Inflammatory macrophage treated with lipopolysaccharide for 4 hours (primary cell): ENCODE measurements at regions not wholly inside any gene's neighbourhood (a gene's known extent, or its start where the extent isn't known, plus 50 kb on each side); places are given as distances from the start of the nearest gene placed in this dataset.

Source experiments
- DNase-seq: peaks from one replicate; pipeline ENCODE4 v3.0.0-alpha.2; 2020

DNA sequence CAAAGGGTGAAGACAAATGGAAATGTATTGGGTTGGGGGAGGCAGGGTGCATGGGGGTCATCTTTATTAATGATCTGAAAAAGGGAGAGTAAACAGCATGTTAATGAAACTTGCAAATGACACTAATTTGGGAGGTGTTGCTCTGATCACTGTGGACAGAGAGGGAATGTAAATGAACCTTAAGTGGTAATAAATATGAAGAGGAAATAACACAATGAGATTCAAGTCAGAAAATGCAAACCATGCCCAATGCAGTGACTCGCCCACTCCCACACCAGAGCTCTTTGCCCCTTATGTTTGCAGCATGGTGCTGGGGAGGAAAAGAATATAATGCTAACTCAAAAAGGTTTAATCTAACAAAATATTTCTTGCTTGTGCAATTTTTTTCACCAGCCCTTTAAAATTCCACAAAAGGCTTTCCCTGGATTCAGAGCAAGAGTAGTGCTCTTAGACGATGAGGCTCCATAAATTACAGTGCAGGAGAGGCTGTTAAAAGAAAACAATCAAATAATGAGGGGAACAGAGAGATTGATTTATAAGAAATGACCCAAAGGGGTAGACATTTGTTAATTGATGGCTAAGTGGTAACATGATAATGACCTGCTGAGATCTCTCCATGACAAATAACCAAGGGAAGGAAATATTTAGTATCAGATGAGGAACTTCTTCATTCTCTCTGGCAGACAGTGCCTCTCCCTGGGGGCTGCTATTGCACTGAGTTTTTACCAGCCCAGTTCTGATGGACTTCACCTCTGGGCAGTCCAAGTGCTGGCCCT is 210.0 kb upstream of the PPP2R3A start:
- DNase-seq: no peak

DNA sequence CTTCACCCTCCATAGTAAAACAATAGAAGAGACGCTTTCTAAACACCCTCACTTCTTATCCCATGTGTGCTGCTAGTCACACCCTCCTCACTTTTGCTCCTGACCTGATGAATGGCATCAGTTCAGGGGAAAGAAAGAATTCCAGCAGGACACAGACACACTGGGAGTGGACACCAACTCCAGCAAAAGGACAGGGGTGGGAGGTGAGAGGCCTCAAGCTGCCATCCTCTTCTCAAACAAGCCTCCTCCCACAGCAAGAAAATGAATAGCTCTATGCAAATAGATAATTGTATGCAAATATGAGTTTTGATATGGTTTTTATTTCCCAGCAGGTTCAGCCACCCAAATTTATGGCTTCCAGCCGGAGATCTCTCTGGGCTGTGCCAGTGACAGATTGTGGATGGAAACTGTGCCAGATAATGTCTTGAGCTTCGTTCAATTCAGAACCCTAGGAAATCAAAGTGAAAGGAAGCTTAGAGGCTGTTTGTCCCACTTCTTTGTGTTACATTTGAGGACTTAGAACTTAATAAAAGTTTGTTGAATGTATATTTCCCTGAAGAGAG is 209.3 kb upstream of the PPP2R3A start:
- no peak for DNase-seq

DNA sequence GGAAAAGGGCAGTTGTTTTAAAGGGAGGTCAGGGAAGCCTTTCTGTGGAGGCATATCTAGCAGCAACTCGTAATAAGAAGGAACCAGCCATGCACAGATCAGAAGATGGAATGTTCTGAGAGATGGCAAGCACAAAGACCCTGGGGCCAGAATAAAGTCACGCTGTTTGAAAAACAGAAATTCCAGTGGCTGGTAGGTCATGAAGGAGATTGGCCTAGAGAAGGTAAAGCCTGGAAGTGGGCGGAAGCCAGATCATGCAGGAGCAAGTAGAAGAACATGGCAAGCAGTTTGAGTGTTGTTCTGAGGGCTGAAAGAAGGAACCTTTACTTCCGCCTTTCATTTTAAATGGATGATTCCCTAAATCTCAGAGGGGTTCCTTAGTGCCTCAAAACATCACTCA is 208.1 kb upstream of the PPP2R3A start:
- no peak for DNase-seq

DNA sequence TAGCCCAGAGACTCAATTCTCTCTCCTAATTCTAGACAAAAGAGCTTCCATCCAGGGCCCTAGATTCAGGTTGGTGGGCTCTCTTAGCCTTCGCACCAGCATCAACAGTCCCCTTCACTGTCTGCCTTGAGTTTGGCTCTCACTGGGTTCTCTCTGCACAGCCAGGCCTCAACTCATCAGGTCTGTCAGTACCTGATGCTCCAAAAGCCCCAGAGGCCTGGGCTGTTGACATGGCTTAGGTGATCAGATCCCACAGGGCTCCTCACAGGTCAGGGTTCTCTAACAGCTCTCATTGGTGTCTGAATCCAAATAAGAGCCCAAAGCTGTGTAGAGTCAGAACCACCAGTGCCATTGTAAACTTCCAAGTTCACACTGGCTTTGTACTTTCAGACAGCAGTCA is 206.6 kb upstream of the PPP2R3A start:
- no peak for DNase-seq

DNA sequence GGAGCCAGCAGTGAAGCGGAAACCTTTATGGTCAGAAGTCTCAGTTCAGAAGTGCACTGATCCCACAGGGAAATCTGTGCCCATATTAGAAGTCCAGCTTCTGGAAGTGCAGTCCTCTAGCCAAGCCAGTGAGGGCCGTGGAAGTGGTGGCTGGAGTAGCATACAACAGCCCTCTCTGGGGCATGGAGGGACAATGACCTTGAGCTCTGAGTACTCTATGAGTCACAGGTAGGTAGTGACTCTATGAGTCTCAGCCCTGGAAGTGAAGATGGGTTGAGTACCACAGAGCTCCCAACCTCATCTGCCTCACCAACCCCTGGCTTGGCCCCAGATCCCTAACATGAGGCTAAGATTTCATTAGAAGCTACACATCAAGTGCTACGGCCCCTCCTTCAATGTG is 205.9 kb upstream of the PPP2R3A start:
- no peak for DNase-seq

DNA sequence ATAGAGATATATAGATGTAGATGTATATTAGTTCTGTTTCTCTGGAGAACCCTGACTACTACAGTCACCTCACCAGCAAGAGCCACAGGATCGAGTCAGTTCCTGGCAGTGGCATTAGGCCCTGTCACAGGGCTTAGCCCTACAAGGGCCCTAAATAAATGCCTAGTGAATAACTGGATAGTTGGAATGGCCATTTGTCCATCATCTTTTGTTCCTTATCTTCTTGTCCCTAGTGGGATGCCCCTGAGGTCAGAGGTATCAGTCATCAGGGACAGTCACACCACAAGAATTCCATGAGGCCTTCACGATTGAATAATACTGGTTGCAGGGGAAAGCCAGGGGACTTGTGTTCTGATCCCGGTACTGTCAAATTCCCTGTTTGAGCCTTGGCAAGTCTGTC is 204.9 kb upstream of the PPP2R3A start:
- DNase-seq: no peak

DNA sequence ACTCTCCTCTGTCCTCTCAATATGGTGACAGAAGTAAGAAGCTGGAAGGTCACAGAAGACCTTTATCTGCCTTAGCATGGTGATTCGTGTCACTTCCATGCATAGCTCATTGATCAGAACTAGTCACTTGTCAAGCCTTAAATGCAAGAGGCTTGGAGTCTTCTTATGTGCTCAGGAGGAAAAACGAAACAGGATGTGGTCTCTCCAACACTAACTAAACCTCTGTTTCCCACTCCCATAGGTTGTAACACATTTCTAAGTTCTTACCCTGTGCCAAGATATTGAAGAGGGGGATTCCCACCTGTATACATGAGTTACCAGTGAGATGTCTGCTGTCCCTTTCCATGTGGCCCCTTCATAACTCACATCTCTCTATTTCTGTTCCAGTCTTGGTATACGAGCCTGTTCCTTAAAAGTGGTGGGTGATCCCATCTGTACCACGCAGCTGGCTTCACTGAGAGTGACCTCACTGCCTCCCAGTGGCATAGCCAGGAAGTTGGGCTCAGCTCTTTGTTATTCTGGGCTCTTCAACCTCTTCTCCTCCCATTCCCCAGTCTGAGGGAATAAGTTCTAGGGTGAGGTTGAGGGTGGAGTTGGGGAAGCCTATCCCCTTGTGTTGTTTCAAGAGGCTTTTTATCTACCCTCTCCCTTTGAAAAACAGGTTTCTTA is 203.2 kb upstream of the PPP2R3A start:
- DNase-seq: no peak

DNA sequence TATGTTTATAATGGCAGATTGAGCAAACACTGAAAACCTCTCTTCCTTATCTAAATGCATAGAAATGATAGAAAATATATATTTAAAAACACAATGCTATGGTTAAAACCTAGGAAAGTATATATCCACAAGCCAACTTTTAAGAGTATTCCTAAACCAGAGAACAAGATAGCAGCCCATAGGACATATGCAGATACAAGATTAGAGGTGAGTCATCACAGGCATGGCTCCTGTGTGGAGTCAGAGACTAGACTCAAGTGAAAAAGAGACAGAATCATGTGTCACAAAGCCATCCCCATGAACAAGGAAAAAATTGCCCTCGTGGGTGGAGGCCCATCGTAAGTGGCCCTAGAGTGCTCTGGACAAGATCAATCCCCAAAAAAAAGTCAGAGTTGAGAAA is 199.4 kb upstream of the PPP2R3A start:
- no peak for DNase-seq

DNA sequence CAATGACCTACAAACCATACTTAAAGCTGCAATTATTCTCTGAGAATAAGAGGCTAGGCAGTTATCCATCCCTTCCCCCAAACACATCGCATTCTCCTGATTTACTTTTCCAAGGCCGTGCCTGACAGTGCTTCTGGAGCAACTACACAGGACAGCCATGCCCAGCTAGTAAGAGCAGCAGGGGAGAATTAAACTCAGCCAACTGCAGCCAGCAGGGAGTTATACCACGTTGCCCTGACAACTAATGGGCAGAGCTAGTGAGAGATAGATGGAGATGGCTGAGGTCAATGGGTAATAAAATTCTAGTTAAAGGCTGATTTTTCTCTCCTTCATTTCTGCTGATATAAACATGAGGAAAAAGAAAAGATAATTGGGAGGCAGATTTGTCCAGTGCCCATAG is 193.8 kb upstream of the PPP2R3A start:
- DNase-seq: no peak

DNA sequence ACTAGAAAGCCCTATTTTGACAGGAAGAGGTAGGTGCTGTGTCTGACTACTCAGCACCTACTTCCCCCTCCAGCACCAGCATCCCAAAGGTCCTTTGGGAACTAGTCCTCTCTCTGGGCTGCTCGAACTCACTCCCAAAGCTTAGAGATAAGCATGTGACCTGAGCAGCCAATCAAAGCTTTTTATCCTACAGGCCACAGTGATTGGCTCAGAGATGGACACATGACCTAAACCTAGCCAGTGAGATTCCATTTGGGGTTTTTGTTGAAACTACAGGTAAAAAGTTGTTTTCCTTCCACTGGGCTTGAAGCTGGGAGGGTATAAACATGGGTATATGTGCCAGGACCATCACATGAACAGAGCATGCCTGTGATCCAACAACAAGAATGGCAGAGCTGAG is 186.5 kb upstream of the PPP2R3A start:
- DNase-seq: no peak

DNA sequence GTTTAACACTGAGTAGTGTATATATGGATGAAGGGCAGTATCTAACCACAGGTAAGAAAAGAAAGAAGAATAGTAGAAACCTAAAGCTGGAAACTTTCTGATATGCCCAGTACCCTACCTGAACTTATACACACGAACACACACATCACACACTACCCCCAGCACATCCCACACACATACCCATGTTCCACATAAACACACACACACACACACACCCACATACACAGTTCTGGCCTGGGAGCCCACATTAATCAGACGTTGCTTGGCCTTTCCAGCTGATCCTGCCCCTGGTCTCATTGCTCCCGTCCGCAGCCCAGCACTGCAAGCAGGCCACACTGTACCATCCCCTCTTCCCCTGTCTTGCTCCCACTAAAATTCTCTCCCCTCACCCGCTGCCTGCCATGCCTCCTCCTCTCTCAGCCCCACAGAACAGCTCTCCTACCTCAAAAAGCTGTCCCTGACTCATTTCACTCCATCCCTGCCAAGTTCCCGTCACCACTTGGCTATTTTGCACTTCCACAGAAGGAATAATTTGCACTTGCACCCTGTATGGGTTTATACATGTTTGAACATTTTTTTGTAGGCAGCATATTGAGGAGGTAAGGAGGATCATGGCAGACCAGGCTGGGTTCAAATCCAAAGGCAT is 185.8 kb upstream of the PPP2R3A start:
- DNase-seq: no peak

DNA sequence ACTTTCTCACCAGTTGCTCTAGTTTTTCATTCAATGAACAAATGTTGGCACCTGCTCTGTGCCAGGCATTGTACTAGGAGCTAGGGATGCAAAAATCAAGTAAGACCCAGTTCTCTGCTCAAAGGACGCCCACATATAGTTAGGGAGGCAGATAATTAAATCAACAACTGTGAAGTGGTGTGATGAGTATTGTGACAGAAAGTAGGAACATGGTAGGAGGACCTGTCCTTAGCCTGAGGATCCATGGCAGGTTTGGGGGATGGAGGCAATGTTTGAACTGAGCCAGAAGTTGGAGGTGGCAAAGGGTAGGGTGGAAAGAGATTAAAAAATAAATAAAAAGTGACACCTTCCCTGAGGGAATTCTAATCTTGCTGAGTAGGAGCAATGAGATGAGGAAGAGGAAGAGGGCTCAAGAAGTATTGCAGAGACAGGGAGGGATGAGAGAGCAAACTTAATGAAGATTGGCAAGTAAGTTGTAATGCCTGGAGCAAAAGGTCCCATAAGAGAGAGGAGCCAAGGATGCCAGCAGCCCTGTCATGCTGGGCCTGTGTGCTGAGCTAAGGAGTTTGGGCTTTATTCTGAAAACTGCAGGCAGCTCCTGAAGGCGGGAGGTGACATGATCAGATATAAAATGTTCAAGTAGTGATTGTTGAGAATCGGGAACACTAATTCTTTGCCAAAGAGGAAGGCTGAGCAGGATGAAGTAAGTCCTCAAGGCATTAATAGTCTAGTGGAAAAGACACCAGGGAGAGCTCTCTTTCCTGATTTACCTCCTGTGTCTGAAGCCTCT is 184.3 kb upstream of the PPP2R3A start:
- DNase-seq: no peak

DNA sequence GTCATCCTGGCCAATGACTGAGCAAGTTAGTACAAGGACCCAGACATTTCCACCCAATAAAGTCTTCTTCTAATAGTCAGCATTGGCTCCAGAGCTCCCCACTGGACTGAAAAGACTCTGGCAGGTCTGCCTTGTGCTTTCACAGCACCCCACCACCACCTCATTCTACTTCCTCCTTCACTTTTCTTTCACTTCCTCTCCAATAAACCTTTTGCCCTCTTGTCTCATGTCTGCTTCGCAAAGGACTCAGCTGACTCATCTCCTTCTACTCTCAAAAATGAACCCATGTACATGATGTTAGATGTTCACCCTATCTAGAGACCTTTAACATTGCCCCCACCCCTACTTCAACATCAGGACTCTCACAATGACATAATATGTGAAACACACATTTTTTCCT is 181.0 kb upstream of the PPP2R3A start:
- DNase-seq: peak; percentile 53

DNA sequence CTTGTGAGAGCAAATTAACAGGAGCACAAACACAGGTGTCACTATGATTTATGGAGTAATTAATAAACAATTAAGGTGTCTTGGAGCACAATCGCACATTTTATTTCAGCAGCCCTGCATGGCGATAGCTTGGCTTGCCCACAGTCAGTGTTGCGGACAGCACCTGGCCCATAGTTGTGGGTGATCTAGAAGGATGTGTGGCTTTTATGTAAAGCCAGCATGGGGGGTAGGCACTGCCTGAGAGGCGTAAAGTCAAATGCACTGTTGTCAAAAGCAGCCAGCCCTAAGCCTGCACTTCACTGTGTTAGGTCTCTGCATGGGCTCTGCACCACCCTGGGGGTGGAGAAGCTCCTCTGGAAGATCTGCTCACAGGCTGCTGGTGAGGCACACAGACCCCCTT is 177.4 kb upstream of the PPP2R3A start:
- no peak for DNase-seq

DNA sequence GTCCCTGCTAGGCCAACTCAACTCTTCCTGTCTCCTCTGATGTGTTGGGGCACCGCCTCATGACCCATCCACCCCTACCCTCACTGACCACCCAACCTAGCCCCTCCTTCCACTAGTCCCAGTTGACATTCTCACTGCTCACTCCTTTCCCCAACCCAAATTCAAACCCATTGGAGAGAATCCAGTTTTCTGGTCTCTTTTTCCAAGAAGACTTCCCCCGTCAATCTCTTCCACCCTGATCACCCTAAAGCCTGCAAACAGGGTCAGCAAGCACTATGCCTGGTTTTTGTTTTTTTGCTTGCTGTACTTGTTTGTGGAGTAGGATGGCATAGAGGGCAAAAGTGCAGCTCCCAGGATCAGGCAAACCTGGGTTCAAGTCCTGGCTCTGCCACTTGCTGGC is 176.6 kb upstream of the PPP2R3A start:
- no peak for DNase-seq

DNA sequence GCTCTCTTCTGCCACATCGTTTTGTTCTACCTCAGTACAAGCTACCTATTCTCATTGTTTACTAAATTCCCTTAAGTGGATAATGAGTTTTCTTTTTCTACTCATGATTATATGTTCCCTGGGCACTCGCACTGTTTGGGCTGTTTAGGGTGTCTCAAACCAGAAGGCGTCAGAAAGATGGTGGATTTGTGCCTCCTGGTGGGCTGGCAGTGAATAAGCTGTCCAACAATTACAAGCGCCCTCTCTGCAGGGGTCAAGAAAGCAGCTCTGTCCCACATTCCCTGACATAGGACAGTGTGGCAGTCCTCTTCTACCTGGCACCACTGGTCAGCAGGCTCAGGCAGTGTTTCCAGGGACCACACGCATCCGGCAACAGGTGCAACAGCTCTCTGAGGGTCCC is 173.4 kb upstream of the PPP2R3A start:
- no peak for DNase-seq

DNA sequence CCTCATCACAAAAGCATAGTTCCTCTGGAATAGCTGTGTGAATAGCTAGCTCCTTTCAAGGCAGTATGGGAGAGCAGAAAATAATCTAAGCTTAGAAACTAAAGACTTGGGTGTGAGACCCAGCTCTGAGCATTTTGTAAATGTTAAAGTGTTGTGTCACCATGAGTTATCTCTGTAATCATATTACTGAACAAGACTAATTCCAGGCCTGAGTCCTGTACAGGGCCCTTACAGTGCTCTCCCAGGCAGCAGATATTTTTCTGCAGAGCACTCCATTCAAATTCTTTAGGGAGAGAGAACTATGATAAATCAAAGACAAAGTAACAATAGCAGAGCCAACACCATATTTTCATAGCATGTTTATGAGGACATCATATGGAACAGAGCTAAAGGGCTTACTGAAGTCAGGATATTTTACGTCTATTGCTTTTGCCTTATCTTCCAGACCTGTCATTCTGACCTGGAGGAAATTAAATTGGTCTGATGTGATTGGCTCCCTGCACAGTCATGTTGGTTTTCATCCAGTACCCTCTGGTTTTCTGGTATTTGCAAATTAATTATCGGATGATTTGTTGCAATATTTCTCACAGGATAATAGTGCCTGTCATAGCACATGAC is 172.6 kb upstream of the PPP2R3A start:
- DNase-seq: no peak

DNA sequence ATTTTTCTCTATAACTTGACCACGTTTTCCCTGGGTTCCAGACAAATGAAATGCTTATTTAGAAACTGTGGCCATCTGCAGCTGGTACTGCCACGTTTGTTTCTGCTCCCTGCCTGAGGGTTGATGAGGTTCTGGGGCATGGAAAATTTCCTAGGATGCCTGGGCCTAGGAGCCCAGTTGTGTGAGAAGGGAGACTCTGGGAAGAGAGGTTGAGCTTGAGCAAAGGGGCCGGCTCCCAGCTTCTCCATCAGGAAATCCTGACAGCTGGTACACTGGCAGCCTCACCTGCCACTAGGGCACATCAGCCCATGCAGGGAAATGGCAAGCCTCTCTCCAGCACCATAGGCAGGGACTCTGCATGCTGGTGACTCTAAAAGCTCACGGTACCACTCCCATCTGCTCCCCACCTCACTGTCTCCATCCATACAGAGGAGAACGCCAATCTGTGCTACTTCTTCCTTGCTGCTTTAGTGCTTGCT is 165.4 kb upstream of the PPP2R3A start:
- DNase-seq: no peak

DNA sequence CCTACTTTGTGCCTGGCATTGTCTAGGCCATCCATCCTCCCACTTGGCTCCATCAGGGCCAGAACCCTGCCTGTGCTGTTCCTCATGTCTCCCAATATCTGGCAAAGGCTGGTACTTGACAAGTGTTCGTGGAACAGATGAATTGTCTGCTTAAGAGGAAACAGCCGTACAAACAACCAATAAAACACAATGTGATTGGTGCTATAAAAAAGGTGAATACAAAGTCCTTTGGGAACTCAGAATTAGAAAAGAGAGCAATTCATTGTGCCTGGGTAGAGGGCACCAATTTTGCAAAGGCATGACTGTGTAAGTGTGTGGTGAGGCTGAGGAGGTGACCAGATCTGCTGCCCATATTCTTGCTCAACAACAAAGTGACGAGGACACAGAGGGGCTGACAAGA is 164.5 kb upstream of the PPP2R3A start:
- DNase-seq: no peak

DNA sequence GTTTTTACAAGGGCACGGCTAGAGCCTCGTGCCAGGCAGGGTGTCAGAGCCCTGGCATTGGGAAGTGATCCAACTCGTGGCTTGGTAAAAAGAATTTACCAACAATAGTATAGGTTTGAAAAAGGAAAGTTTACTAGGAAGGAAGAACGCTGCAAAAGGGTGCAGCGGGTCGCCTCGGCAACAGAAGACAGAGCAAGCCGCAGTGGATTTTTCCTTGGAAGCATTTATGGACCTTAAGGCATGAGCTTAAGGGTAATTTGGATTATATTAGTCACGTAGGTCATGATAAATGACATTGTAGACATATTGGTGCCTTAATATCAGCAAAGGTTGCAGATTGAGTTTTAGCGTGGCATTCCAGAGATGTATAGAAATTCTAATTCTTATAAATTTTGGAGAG is 163.4 kb upstream of the PPP2R3A start:
- DNase-seq: no peak

DNA sequence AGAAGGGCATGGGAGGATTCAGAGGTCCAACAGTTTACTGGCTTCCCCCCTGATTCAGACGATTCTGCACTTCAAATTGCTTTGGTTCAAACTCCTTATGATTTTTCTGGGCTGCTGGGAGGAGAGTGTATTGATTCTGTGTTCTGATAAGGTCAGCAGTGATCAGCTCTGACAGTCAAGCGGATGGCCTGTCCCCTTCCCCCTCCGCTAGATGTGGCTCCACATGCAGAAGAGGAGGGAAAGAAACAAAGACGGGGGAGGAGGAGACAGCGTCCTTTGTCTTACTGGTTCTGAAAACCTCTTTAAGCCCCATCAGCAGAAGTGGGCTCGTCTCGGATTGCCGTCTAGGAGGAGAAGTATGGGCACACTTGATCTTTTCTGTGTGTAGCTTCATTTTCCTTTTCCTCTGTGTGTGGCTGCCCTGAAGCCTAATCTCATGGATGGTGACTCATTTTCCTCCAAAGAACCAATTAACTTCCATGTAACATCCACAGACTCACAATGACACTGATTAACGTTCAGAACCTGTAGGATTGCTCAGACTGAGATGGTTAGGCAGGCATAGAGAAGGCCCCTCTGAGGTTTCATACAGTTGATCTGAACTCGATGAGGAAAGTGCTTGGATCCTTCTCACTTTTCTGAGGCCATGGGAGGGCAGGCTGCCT is 162.4 kb upstream of the PPP2R3A start:
- no peak for DNase-seq

DNA sequence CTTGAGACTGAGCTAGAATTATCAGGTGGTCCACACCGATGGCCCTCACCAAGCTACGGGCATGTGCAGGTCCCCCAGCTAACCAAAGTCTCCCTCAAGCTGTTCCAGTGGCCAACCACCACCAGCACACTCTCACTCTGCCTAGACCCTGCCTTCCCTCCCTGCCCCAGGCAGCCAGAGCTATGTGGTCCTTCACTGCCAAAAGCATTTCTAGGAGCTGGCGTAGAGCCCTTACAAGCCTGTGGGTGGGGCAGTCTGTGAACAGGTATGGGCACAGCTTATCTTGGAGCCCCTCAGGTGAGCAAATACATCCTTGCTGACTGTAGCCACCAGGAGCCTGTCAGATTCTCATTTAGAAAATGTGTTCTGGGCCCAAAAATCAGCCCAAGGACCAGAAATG is 159.8 kb upstream of the PPP2R3A start:
- DNase-seq: no peak
